ENCODE measurements at regions not wholly inside any gene's neighbourhood (a gene's known extent, or its start where the extent isn't known, plus 50 kb on each side); places are given as distances from the start of the nearest gene placed in this dataset.

DNA sequence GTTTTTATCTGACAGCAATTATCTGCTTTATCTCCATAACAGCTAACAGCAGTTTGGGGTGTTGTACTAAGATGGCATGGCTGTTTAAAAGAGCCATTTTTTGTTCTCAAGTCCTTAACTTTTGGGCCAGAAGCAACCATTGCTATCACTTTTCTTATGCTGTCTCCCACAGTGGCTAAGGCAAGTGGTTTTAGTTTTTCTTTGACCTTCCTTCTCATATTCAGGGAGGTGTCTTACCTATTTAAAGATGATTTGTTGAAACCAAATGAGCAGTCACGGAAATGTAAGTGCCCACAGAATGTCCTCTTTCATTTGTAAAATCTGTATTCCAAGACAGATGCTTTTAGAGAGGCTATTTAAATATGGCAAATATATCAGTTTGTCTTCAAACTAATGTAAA, 96.8 kb upstream of the USP15 start:
- TF ChIP-seq, protein P1, sequence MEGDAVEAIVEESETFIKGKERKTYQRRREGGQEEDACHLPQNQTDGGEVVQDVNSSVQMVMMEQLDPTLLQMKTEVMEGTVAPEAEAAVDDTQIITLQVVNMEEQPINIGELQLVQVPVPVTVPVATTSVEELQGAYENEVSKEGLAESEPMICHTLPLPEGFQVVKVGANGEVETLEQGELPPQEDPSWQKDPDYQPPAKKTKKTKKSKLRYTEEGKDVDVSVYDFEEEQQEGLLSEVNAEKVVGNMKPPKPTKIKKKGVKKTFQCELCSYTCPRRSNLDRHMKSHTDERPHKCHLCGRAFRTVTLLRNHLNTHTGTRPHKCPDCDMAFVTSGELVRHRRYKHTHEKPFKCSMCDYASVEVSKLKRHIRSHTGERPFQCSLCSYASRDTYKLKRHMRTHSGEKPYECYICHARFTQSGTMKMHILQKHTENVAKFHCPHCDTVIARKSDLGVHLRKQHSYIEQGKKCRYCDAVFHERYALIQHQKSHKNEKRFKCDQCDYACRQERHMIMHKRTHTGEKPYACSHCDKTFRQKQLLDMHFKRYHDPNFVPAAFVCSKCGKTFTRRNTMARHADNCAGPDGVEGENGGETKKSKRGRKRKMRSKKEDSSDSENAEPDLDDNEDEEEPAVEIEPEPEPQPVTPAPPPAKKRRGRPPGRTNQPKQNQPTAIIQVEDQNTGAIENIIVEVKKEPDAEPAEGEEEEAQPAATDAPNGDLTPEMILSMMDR (conservative IDR thresholded peaks at IDR 0.05; ENCODE audit: low read length): no peak
- H3K4me3 ChIP-seq (ENCODE audit: low read length): no peak overlapping the region
- DNase-seq (ENCODE audit: low read depth): no peak

DNA sequence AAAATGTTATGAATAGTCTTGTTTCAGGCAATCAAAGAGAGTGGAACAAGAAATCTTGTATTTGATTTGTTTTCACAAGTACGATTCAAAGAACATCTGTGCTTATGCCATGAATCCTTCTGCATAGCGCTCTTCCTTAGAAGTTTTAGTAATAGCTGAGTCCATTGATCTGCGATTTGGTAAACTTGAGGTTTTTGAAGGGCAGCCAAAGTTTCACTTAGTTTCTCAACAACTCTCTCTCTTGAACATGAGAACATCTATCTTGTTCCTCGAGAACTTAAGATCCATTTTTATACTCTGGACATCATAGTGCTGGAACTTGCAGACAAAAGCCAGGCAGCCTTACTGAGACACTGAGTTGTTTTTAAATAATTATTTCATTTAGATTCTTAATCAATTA, 96.2 kb upstream of the USP15 start:
- H3K4me3 ChIP-seq (ENCODE audit: low read length): no peak overlapping the region
- TF ChIP-seq, protein P1 (conservative IDR thresholded peaks at IDR 0.05; ENCODE audit: low read length): no peak
- peak; percentile 43 for DNase-seq (ENCODE audit: low read depth)

DNA sequence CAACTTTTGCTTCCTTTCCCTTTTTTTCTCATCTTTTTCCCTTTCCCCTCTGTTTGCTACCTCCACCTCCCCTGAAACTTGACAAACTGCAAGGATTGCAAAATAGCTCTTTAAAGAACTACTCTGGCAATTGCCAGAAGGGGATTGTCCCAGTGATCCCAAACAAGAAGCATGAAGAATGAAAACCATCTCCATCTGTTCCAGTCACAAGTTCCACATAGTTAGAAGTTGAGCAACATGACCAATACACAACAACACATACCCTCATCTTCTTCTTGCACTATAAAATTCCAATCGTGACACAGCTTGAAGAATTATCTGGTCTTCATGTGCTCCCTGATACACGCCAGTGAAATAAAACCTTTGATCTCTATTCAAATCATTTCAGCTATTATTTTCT, 93.7 kb upstream of the USP15 start:
- TF ChIP-seq, protein P1 (conservative IDR thresholded peaks at IDR 0.05; ENCODE audit: low read length): no peak
- H3K4me3 ChIP-seq (ENCODE audit: low read length): no peak overlapping the region
- DNase-seq (ENCODE audit: low read depth): peak; percentile 86

DNA sequence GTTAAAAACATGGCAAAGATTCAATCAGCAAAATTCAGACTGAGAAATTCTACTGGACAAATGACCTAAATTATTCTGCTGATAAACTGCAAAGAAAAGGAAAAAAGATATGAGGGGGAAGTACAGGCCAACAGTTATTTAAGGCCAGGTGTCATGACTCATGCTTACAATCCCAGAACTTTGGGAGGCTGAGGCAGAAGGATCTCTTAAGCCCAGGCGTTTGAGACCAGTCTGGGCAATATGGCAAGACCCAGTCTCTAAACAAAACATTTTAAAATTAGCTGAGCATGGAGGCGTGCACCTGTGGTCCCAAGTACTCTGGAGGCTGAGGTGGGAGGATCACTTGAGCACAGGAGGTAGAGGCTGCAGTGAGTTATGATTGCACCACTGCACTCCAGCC, 91.8 kb upstream of the USP15 start:
- no peak overlapping the region for H3K4me3 ChIP-seq (ENCODE audit: low read length)
- TF ChIP-seq, protein P1 (conservative IDR thresholded peaks at IDR 0.05; ENCODE audit: low read length): no peak
- no peak for DNase-seq (ENCODE audit: low read depth)

DNA sequence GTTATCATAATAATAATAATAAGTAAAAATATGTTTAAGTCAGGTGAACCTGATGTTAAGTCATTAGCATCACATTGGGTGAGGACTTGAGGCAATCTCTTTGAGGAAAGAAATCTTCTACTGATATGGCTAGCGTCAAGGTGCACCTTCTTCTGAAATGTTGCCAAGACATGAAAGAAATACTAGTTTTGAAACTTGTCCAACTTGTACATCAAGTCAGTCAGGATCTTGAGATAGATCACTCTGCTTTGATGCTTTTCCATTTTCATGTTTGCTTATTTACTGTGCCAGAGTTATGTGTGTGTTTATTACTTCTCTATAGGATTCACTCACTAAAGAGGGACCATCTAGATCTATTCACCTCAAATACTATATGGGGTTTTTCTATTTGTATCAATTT, 90.0 kb upstream of the USP15 start:
- no peak overlapping the region for H3K4me3 ChIP-seq (ENCODE audit: low read length)
- TF ChIP-seq, protein P1 (conservative IDR thresholded peaks at IDR 0.05; ENCODE audit: low read length): no peak
- no peak for DNase-seq (ENCODE audit: low read depth)

DNA sequence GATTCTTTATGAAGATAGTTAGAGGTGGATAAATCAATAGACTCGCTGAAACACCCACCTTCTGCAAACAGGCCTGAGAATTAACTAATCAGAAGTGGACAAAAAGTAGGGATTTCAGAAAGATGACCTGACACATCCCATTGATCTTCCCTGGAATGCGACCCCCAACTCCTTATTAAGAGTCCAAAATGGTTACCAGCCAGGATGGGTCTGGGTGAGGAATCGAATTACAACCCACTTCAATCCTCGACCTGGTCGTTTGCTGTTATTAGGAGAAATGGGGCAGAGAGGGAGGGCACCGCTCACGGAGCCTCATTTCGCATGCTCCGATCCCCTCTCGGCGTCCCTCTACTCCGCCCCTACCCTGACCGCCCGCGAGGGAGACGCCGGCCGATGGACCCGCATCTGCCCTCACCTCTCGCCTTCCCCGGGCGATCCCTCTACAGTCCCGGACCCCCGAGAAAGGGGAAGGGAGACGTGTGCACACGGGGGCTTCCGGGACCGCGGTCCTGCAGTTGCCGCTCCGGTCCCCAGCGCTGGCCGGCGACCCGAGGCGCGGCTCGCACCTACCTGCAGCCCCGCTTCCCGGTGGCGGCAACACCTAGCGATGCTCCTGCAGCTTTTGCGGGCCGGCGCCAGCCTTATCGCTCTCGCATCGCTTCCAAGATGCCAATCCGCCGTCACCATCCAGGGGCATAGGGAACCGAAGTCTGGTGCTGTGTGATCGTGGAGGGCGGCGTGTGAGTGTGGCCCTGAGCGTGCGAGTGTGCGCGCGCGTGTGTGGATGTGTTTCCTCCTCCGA, 69.3 kb upstream of the USP15 start:
- DNase-seq (ENCODE audit: low read depth): no peak
- TF ChIP-seq, protein P1 (conservative IDR thresholded peaks at IDR 0.05; ENCODE audit: low read length): no peak
- H3K4me3 ChIP-seq (ENCODE audit: low read length): peak overlapping the region; percentile 52

DNA sequence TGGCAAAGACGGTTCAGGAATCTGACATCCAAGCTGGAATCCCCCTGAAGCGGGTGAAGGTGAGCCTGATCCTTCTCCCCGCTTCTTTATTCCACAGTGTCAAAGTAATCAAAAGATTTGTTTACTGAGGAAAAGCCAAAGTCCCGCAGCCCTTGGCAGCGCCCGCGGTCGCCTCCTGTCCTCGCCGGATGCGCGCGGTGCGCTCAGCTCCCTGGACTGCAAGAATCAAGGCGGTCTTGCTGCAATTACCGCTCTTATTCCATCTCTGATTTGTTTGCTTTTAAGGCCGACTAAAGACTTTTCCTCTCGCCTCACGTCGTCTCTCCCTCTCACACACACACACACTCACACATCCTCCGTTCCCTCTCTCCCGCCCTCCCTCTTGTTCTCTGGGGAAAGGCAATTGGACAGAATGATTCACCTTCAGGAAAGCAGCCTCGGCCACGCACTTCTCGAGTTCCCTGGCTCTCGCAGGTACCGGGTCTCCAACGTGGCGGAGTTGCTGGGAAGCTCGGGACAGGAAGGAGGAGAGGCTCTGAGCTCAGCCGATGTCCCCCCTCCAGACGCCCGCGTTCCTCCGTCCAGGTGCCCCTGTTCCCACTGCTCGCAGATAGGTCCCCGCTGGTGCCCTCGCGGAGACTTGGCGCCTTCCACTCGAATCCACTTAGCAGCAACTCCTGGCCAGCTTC, 68.6 kb upstream of the USP15 start:
- TF ChIP-seq, protein P1 (conservative IDR thresholded peaks at IDR 0.05; ENCODE audit: low read length): no peak
- DNase-seq (ENCODE audit: low read depth): peak; percentile 28
- H3K4me3 ChIP-seq (ENCODE audit: low read length): peak overlapping the region; percentile 52
